GM19025 (cell line): ENCODE measurements at regions not wholly inside any gene's neighbourhood (a gene's known extent, or its start where the extent isn't known, plus 50 kb on each side); places are given as distances from the start of the nearest gene placed in this dataset.

Experiments used
- ATAC-seq: cut with Tn5 transposase; IDR thresholded peaks from one replicate; pipeline ENCODE4 v1.9.1; 2021; ENCODE audit warnings: mild to moderate bottlenecking, low read depth, moderate library complexity; ENCODE audit not compliant: unreplicated experiment

DNA sequence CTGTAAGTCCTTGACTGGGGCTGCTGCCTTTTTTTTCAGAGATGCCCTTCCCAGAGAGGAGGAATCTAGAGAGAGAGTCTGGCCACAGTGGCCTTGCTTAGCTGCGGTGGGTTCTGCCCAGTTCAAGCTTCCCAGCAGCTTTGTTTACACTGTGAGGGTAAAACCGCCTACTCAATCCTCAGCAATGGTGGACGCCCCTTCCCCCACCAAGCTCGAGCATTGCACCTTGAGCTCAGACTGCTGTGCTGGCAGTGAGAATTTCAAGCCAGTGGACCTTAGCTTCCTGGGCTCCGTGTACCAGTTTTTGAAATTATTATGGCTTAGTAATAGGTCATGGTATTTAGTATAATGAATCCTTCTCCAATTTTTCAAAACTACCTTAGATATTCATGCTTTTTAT is 395.4 kb downstream of the NPIPA7 start:
- no peak for ATAC-seq

DNA sequence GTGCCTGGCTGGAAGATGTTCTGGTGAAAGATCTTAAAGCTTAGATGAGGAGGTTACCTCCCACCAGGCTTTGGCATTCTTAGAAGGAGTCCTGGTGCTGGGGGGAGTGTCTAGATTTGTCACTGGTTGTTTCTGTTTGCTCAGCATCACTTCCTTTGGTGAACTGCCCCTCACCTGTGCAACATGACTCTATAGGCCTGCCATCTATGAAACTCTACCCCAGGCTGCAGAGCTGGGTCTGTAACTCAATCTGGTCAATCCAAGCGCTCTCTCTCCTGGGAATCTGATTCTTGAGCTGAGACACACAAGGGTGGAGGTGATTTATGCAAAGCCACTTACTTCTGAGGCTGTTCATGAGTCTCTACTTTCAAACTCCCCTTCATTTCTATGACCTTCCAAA is 399.4 kb downstream of the NPIPA7 start:
- no peak for ATAC-seq

DNA sequence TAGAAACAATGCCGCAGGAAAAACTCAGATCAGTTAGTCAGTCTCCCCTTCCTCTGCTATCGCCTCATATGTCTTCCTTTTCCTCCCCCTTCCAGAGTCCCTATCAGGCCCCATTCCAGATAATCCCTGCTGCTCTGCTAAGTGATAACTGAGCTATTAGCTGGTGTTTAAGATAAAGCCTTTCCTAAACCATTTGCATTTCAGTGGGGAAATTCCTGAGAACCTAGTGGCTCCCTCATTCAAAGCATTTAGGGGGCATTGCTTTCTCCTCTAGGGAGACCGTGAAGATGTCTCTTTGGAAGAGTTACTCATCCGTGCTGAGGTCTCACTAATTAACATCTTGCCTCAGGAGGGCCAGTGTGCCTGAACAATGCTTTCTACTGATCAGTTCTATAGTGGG is 401.6 kb downstream of the NPIPA7 start:
- no peak for ATAC-seq

DNA sequence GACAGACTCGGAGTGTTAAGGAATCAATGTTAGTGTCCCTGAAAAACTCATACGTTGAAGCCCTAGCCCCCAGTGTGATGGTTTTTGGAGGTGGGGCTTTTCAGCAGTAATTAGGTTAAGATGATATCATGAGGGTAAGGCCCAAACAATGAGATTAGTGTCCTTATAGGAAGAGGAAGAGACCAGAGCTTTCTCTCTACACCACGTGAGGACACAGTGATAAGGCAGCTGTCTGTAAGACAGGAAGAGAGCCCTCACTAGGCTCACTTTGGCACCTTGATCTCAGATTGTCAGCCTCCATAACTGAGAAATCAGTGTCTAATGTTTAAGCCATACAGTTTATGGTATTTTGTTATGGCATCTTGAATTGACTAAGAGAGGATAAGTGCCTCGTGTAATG is 403.2 kb downstream of the NPIPA7 start:
- ATAC-seq = no peak

DNA sequence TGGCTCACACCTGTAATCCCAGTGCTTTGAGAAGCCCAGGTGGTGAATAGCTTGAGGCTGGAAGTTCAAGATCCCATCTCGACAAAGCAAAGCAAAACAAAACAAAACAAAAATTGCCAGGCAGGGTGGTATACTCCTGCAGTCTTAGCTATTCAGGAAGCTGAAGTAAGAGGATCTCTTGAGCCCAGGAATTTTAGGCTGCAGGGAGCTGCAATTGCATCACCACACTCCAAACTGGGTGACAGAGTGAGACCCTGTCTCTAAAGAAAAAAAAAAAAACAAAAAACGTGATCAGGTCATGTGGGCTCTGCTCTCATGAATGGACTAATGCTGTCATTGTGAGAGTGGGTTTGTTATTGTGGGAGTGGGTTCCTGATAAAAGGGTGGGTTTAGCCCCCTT is 409.1 kb downstream of the NPIPA7 start:
- ATAC-seq = no peak

DNA sequence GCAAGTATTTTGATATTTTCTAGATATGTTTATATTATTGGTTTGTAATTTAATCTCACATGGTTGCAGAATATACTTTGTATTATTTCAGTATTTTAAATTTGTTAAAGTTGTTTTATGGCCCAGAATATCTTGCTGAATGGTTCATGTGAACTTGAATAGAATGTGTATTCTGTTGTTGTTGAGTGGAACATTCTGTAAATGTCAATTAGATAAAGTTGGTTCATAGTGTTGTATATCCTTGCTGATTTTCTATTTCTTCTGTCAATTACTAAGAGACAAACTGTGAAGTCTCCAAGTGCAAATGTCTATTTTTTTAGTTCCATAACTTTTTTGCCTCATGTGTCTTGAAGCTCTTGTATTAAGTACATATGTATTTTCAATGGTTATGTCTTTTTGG is 411.7 kb downstream of the NPIPA7 start:
- no peak for ATAC-seq

DNA sequence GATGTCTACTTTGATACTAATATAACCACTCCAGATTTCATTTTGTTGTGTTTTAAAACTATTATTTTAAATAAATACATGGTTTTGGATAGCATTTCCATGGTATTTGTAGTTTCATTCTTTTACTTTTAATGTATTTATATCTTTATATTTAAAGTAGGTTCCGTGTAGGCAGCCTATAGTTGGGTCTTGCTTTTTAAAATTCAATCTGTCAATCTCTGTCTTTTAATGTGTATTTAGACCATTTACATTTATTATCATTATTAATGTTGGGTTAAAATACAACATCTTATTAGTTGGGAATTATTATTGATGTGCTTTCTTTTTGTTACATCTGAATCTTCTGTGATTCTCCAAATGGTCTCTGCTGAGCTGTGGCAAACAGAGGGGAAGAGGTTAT is 412.1 kb downstream of the NPIPA7 start:
- no peak for ATAC-seq

DNA sequence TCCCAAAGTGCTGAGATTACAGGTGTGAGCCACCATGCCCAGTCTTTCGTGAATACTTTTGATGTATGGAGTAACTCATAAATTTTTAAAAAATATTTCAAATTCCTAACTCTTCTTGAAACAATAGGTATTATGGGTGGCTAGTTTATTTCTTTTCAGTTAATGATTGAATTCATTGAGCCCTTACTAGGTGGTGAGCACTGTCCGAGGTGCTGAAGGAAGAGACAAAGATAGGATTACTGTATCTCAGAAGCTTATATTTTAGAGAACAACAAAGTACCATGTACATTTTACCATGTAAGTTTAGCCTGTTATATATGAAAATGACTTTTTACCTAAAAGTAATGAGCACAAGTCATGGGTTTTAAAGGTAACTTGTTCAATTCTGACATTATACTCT is 418.3 kb downstream of the NPIPA7 start:
- no peak for ATAC-seq

DNA sequence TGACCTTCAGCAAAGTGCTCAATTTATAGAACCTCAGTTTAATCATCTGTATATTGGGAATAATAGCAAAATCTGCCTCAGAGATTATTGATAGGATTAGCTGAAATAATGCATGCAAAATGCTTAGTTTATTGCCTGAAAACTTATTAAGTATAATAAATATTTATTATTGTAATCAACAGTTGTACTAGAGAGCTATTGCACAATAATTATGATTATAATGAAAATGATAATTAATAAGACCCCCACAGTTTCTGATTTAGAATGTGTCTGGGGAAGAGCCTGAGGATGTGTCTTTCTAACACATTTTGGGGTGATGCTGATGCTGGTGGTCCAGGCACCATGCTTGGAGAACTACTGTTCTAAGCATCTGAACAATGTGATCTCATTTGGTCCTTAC is 419.6 kb downstream of the NPIPA7 start:
- ATAC-seq = no peak

DNA sequence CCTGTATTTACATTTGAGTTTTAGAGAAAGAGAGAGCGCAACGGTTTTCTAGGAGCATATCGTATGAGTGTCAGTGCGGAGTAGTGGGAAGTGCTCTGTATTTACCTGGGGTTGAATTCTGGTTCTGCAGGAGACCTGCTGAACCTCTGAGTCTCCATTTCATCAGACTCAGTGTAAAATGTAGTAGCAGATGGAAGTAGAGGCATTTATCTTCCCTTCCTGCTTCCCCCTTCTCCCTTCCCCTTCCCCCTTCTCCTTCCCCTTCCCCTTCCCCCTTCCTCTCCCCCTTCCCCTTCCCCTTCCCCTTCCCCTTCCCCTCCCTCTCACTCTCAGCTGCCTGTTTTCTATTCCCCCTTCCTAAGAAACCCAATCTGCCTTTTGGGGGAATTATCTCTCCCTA is 426.9 kb downstream of the NPIPA7 start:
- ATAC-seq = no peak

DNA sequence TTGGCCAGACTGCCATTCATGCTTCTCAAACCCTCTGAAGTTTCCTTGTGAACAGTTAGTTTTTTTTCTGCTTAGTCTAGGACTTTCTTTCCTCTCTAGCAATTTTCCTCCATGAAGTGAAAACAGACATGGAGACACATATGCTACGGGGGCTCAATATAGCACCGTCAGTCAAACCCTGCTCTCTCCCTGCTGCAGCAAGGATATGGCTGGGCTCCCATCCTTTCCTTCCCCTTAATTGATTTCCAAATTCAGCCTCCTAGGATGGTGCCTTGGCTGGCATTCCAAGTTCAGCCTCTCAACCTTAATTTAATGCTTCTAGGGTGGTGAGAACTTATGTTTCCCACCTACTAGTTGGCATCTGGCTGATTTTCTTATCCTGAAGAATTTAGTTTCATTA is 436.7 kb downstream of the NPIPA7 start:
- no peak for ATAC-seq

DNA sequence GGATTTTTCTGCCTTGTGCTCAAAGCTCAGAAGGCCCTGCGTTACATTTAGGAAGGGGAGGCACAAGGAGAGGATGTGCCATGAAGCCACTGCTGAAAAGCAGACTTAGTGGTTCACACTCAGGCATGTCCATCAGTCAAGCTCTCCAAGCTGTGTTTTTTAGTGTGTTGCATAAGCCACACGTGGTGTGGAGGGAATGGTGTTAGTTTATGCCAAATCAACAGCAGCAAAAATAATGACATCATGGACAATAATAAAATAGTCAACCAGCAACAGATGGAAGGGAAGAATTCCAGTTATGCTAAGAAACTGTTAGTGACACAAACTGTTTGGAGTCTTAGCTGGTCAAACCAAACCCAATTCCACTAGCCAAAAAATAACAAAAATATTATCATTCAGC is 438.3 kb downstream of the NPIPA7 start:
- no peak for ATAC-seq

DNA sequence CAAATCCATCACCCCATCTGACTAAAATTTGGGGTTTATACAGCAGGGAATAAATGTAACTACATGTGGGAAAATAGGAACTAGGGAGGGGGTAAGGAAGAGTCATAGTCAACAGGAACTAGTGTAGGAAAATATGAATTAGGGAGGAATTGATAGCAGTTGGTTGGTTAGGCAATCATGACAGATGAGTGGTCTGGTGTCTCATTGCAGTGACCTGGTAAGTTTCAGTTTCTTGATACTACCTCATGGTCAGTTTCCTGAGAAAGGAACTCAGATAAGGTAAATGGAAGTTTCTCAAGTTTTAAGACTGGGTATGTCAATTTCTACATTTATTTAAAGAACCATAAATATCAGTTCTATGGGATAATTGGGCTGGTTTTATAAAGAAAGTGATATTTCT is 442.3 kb downstream of the NPIPA7 start:
- ATAC-seq = no peak

DNA sequence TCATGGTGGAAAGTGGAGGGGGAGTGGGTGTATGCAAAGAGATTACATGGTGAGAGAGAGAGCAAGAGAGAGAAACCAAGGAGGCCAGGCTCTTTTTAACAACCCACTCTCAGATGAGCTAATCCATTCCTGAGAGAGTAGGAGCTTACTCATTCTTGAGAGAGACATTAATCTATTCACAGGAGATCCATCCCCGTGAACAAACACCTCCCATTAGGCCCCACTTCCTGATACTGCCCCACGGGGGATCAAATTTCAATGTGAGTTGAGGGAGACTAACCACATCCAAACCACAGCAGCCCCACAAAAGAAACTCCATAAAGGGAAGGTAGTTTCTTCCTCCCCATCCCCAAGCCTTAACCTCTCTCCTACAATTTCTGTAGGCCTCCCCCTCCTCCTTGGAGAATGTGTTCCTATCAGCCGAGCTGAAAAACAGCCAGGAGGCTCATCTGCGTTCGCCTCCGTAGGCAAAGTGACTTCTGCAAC is 450.0 kb downstream of the NPIPA7 start:
- ATAC-seq = no peak

DNA sequence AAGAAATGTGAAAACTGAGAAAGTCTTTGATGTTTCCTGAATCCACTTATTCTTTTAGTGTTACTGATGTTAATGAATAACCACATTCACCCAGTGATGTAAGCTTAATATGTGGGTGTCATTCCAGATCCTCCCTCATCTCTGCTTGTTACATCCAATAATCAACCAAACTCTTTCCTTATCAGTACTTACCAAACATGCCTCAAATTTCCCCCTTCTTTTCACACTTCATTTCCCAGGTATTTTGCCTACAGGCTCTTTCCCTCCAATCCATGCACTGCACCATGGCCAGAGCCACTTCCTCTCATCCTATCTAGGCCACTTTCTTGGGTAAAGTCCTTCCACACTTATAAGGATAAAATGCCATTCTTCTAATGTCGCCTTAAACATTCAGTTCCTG is 451.5 kb downstream of the NPIPA7 start:
- ATAC-seq = no peak

DNA sequence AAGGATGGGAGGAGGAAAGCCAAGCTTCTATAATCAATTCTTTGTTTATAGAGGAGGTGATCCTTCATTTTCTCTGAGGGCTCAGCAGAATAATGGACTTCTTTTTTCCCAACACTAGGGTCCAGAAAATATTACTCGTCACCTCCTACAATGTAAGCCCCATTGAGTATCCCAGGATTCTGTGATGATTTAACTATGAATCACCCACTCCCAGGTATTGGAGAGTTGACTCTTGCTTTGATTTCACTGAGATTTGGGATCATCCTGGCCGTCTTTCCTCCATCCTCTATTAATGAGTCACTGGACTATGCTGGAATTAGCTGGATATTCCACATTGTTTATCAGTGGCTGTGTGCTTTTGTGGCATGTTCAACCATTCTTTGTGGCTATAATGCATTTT is 452.0 kb downstream of the NPIPA7 start:
- no peak for ATAC-seq

DNA sequence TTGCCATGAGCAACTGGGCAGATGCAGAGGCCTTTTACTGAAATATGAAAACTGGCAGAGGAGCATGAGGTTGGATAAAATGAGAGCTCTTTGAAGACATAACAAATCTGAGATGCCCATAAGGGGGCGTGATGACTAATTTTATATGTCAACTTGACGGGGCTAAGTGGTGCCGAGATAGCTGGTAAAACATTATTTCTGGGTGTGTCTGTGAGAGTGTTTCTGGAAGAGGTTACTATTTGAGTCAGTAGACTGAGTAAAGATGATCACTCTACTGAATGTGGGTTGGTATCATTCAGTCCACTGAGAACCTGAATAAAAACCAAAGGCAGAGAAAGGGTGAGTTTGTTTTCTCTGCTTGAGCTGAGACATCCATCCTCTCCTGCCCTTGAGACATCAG is 454.2 kb downstream of the NPIPA7 start:
- no peak for ATAC-seq

DNA sequence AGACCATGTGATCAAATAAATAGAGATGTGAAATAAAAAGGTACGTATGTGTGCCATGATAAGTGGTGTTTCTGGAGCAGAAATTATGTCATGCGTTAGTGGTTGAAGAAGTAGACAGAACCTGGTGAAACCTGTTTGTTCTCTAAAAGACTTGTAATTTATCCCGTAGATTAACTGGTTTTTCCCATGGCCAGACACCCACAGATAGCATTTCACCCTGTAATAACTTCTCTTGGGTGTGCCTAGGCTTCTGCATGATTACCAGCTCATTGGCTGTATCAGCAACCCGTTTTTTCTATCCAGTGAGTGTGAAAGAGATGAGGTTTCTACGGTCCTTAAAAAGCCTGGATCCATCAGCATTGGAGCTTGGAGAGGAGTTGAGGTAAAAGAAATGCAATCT is 471.3 kb downstream of the NPIPA7 start:
- ATAC-seq = no peak

DNA sequence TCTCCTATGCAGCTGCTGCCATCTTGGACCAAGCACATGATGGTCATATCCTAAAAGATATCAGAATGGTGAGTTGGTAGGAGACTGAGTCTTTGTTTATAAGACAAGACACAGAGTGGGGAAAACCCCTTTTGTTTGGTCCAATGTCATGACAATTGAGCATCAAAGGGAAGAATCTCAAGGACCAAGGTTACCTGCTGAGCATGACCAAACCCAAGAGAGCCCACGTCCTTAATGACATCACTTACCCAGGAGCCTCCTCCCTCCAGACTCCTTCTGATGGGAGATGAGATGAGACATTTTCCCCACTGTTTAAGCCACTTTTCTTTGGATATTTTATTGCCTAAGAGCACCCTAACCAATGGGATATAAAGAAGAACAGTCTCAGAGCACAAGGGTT is 478.1 kb downstream of the NPIPA7 start:
- ATAC-seq = no peak

DNA sequence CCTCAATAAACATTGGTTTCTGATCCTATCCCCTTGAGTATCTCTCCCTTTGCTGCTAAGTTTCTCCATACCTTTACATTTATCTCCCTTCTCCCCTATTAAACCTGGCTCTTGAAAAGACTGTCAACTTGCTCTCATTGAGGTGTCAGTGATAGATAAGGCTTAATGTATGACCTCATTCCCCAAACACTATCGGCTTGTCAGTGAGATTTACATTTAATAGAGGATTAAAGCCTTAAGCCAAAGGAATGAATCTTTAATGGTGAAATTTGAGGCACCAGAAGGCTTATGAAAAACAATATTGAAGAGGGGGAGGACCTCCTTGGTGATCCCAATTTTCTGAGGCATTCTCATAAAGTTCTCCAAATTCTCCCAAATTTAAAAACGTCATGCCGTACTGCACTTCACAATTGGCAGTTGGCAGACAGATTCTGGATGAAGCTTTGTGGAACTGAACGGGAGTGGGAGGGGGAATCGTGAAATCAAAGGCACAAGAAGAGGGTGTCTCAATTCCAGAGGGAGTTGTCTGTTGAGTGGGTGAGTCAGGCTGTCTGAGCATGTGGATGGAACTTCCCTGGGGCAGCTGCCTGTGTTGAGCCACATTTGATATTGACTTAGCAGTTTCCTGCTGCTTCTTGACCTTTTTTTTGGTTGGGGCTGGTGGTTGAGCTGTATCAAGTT is 478.8 kb downstream of the NPIPA7 start:
- ATAC-seq = no peak

DNA sequence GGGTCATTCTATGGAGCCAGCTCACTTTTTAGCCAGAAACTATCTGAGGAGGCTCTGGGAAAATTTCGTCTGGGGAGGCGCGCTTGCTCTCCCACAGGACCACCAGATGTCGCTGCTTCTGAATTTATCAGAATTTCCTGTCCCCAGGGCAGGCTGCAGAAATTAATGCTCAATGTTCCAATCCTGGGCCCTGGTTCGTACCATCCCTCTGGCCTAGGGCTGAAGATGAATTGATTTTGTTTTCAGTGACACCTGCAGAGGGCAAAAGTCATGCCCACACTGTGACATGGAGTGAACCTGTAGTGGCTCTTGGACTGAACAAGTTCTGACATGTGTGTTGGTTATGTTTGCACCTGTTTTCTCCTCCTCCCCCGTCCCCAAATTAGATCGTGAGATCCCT is 482.6 kb downstream of the NPIPA7 start:
- no peak for ATAC-seq

DNA sequence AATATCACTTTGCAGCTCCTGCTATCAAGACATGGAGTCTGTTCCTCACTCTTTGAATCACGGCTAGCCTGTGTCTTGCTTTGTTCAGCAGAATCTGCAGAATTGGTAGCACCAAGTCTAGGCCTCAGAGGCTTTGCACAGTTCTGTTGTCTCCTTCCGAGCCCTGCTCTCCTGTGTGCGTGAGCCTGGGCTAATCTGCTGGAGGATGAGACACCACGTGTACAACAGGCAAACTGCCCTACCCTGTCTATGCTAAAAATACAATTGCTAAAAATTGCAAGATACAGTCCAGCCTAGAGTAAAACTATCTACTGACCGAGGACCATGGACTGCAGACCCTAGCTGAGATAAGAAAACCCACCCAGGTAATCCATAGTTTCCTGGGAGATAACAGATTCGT is 484.7 kb downstream of the NPIPA7 start:
- ATAC-seq = no peak

DNA sequence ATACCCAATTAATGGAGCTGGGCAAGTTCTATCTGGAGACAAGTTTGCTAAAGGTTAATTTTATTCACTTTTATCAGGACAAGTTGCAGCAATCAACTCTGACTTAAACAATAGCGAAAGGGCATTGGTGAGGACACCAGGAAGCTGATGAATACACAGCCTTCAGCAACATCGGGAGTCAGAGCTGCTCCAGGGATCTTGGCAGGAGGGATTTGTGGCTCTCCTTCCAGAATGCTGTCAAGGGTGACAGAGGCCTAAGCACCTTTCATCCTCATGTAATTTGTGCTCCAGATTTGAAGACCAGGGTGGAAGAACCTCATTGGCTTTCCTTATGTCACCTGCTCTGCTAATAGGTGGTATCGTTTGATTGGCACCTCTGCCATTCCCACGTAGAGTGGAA is 485.6 kb downstream of the NPIPA7 start:
- ATAC-seq = no peak
